ENCODE measurements at regions not wholly inside any gene's neighbourhood (a gene's known extent, or its start where the extent isn't known, plus 50 kb on each side); places are given as distances from the start of the nearest gene placed in this dataset.
A peak's percentile ranks its signal among the peaks of the same experiment; 100 is the strongest.

DNA sequence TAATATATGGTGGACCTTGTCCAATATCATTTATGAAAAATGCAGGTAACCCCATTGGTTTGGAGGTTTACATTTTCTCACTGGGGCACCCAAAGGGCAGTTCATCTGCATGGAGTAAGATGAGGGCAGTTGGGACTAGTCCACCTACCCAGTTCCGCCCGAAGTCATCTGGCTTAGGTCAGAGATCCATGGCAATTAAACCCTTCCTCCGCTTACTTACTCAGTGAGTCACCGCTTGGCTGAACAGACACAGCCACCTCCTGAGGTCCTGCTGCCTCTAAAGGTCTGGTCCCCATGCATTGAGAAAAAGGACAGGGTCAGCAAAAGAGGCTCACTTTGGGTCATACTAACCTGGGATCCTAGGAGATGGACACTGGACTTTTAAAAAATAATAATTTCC lies 102.9 kb upstream of the PRL start:
- no peak for DNase-seq (ENCODE audit: low read depth, low spot score)

DNA sequence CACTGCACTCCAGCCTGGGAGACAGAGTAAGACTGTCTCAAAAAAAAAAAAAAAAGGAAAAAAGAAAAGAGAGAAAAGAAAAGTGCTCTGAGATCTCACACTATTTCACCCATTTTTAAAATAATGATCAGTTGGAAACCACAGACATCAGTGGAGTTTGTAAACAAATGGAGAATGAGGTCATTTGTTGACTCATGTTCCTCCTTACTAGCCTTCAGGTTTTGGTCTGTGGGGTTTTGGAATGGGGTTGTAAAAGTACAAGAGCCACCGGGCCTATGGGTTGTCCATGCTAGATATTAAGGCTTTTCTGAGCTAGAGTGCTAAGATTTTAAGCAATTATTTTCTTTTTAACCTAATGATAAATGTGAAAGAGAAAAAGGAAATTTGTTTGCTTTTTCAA lies 104.4 kb upstream of the PRL start:
- no peak for DNase-seq (ENCODE audit: low read depth, low spot score)

DNA sequence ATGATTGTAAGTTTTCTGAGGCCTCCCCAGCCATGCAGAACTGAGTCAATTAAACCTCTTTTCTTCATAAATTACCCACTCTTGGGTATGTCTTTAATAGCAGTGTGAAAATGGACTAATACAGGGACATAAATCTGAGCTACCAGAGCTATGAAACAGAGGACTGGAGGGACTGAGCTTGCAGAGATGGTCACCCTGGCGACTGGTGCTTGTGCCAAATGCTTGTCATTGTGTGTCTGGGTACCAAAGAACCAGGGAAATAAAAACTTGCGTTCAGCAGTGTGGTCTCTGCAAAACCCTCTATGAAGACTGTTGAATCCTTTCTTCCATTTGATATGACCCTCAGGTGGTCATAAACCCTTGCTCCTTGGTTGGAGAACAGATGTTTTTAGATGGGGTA lies 105.1 kb upstream of the PRL start:
- DNase-seq (ENCODE audit: low read depth, low spot score), result no peak

DNA sequence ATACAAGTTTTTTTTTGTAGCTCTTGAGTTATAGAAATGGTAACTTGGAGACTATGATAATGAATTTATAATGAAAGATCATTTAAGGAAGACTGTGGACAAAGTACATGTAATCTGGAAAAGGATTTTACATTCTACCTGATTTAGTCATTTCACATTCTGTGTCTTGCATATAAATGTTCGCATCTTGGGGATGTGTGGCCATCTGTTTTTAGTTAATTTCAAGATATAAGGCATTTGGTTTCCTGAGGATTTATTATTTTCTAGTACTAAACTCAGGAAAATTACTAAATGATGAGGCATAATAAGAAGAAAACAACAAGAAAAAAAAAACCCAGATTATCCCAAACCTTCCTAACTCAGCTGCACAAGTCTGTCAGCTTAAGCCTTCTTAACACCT lies 112.7 kb upstream of the PRL start:
- DNase-seq (ENCODE audit: low read depth, low spot score), result no peak

DNA sequence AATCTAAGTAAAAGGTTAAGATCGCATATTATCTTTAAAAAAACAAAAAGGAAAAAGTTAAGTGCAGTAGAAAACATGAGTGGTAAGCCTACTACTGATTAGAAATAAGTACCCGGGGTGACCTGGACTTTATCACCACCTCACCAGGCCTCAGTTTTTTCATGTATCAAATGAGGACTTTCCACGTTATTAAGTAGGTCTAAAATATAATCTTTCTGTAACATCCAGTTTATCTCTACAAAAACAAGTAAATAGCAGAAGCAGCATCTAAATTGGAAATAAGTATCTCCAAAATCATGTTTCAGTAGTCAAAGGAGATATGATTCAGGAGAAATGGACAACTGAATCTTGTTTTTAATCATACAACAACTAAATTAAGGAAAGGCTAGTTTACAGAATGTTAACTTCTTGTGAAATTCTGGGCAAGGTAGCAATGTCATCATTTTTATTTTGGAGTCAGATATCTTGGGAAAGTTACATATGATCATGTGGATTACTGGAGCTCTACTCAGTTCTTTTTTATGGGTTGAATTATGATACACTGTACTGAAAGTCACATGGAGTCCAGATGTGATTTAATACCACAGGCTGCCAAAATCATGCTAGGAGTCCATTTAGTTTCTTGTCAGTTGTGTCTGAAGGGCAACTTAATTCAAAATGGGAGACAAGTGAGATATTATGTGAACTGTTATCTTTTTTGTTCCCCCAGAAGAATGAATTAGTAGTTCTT lies 114.7 kb upstream of the PRL start:
- no peak for DNase-seq (ENCODE audit: low read depth, low spot score)

DNA sequence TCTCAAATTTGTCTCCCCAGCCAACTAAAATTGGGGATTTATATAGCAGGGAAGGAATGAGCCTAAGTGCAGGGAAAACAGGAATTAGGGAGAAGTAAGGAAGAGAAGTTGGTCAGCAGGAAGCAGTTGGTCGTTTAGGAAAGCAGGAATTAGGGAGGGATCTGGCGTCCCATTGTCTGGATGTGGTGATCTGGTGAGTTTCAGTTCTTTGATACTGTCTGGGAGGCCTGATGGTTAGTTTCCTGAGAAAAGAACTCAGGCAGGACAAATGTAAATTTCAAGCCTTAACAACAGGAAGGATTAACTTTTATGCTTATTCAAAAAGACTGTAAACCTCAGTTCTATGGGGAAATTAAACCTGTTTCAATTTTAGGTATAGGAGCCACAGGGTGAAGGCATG lies 116.2 kb upstream of the PRL start:
- peak; percentile 39 for DNase-seq (ENCODE audit: low read depth, low spot score)

DNA sequence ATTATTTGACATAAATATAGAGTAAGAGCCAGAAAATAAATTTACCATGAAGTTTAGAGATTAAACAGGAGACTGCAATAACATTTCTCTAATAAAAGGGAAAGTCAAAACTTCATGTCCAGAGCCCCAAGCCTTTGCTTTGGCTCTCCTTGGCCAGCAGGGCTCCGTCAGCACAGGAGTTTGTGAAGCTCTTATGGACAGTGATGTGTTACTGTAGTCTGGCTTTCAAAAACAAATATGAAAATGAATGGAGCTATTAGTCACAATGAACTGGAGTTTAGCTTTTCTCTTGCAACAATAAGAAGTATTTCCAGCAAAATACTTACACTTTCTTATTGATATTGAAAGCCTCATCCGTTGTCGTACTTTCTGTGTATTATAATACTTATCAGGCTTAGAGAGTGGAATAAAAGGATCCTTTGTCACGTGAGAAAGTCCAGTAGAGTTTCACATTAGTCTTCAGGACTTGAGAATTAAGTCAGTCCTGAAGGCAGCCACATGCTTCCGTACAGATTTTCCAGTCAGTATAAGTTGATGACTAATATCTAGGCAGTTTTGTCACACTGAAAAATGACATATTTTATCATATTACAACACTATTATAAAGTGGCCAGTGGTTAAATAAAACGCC lies 117.0 kb upstream of the PRL start:
- no peak for DNase-seq (ENCODE audit: low read depth, low spot score)

DNA sequence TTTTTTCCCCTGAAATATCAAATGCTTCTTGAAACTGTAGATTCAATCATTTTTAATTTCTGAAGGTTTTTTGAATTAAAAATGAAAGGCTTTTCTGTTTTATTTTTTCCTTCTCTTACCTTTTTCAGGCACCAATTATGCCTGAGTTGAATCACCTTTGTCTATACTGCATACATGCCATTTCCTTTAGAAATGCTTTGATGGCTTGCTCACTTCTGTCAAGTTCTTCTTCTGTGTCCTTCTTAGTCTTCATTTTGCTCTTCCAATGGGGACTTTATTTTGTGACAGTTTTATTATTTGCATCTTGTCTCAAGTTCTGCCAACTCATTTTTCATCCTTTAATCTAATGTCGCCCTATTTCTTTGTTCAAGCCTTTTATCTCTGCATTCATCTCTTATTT lies 121.9 kb upstream of the PRL start:
- DNase-seq (ENCODE audit: low read depth, low spot score), result no peak

DNA sequence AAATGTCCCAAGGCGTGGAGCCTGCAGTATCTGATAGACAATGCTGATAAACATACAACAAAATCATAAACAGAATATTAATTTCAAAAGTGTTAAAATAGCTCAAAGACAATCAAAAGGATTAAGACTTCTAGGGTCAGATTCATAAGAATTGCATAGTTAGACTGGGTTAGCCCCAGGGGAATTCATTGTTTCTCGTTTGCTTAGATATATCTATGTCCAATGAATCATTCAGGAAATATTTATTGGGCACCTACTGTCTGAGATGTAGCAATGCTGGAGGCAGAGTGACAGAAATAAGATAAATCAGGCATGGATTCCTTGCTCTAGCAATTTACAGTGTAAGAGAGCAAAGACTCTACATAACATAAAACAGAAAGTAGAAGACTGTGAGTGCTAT lies 124.4 kb upstream of the PRL start:
- DNase-seq (ENCODE audit: low read depth, low spot score), result no peak

DNA sequence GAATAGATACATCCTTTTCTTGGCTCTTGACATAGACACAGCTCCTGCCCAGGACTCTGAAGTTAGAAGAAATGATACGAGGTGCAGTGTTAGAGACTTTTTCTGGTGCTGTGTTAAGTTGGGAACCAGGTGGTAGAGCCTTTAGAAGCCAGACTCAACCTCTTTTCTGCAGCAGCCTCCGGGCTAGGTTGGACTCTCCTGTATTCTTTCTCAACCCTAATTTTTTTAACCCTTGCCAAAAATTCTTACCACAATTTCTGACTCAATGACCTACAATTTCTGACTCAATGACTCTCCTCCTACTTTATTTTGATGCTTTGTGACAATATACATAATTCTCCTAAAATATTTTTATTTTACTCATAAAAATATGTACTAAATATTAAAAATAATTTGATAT lies 127.4 kb upstream of the PRL start:
- DNase-seq (ENCODE audit: low read depth, low spot score), result no peak

DNA sequence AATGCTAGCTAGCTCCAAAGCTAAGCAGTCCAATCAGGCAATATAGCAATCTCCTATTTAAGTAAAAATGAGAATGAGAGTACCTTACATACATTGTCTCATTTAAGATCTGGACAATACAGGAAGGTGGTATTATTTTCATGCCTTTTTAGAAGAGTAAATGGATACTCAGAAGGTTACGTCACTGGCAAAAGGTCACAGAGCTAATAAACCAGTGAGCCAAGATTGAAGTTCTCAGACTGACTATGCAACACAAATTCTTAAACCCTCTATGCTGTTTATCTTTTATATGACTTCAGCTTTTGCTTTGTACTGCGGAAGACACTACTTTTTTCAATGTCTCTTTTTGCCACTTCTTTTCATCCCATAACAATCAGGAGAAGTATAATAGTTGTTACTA lies 135.2 kb upstream of the PRL start:
- DNase-seq (ENCODE audit: low read depth, low spot score), result no peak

DNA sequence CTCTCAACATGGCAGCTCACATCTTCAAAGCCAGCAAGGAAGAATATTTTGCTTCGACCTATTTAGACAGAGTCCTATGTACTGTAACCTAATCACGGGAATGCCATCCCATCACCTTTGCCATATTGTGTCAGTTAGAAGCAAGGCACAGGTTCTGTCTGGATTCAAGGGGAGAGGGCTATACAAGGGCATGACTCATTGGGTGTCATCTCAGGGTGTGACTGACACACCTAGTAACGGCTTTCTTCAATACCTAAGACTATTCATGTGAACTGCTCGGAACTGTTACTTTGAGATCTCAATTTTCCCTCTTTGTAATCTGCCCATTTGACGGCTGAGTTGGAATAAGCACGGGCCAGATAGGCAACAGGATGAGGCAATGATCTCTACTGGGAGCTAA lies 135.6 kb upstream of the HDGFL1 start:
- DNase-seq (ENCODE audit: low read depth, low spot score), result no peak

DNA sequence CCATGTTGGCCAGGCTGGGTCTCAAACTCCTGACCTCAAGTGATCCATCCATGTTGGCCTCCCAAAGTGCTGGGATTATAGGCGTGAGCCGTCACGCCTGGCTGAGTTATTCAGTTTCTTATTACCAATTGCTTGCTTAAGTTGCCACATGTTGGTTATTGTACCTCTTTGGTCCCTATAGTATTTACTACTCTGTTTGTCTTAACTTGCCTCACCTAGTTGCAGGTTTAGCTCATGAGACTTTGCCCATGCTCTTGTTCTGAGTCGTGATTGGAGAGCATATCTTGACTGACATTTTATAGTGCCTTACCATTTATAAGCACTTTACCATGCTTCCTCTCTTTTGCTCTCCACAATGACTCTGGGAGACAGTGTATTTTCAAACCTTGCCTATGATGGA lies 134.2 kb upstream of the HDGFL1 start:
- no peak for DNase-seq (ENCODE audit: low read depth, low spot score)

DNA sequence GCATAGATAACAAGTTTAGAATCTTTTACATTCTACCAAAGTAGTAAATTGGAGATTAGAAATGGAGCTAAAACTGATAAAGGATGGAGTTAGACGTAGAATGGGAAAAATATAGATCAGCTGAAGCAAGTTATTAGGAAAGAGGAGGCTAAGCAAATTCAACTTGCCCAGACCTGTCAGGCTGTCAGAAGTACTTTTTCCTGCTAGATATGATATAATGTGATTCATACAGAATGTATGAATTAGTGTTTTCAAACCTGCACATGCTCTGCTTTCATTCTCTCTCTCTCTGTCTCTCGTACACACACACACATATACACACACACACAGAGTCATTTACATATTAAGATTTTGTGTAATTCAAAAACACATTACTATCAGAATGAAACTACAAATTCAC lies 133.2 kb upstream of the HDGFL1 start:
- no peak for DNase-seq (ENCODE audit: low read depth, low spot score)

DNA sequence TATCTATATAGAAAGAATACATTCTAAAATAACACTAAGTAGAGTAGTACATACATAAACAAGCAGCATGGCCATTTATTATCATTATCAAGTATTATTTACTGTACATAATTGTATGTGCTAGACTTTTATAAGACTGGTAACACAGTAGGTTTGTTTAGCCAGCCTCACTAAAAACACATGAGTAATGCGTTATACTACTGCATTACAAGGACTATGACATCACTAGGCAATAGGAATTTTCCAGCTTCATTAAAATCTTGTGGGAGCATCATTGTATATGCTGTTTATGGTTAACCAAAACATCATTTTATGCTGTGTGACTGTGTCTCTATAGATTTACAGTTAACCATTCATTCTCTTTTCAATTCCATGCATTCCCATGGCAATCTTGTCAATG lies 131.7 kb upstream of the HDGFL1 start:
- no peak for DNase-seq (ENCODE audit: low read depth, low spot score)

DNA sequence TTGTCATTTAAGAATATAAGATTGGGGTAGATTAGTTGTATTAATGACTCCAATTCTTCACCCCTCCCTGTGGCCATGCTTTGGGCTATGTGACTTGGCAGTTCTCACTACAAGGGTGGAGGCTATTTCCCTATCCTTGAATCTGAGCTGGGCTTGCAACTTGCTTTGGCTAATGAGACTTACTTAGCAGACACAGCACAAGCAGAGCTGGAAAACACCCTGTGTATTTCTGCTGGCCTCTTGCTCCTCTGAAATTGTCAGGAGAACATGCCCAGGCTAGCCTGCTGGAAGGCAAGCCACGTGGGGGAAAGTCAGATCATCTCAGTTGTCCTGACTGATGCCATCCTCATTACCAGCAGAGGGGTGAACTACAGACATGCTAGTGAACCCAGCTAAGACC lies 126.5 kb upstream of the HDGFL1 start:
- DNase-seq (ENCODE audit: low read depth, low spot score), result no peak

DNA sequence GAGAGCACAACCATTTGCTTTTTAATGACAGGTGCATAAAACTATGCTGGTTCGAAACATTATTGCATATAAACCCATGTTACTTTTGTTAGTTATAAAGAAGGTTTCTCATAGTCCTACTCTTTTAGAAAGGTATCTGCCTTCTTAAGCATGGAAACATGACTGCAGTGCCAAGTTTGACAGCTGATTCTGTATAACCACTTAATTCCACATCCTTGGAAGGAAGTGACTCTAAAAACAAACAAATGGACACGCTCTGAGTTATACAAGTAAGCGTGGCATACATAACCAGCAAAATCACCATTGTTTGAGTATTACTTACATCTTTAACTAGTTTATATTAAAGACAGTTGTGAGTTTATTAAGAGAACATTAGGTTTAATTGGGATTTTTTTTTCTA lies 125.0 kb upstream of the HDGFL1 start:
- DNase-seq (ENCODE audit: low read depth, low spot score), result no peak

DNA sequence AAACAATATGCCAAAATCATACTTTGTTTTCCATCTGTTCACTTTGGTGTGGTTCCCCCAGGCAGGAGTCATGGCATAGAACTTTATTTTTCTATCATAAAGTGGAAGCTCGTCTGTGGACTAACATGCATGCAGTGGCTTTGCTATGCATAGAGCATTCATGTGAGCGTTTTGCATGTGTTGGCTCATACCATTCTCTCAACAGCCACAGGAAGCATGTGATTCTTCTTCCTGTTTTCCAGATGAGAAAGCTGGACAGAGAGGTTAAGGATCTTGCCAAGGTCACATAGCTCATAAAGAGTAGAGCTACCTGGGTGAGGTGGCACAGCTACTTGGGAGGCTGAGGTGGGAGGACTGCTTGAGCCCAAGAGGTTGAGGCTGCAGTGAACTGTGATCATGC lies 123.4 kb upstream of the HDGFL1 start:
- no peak for DNase-seq (ENCODE audit: low read depth, low spot score)

DNA sequence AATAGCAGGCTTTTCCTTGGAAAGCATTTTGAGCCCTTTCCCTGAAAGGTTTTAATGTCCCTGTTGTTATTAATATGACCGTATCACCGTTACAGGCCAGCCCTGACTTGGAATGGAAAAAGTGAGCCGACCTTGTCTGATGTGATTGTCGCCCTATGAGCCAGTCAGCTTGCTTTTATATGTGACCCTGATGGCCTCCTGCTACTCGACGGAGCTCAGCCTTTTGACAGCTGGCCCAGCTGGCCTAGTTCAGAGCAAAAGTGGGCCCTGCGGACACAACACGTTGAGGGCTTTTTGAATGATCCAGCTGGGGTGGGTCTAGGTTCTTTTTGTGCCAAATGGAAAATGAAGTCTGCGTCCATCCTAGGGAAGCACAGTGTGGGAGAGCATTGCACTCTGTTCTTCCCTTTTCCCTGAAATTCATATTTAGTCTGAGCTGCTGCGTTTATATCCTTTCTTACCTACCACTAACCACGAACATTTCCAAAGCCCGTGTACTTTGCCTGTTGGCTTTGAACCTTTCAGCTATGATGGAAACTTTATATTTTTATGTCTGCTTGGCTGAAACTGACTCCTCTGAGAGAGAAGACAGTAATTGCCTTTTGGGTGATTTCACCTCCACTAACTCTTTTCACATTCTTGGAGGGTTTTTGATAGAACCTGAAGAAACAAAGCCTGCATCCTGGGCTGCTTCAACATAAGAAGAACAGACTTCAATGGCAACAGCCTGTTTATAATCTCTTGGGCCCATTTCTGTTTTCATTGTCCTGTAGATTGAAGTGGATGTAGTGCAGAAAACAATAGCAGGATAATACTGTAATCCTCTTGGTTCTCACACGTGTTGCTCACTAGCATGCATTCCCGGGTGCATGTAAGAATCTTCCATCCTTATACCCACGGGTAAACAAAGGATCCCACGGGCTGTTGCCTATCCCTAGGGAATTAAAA lies 121.8 kb upstream of the HDGFL1 start:
- no peak for DNase-seq (ENCODE audit: low read depth, low spot score)

DNA sequence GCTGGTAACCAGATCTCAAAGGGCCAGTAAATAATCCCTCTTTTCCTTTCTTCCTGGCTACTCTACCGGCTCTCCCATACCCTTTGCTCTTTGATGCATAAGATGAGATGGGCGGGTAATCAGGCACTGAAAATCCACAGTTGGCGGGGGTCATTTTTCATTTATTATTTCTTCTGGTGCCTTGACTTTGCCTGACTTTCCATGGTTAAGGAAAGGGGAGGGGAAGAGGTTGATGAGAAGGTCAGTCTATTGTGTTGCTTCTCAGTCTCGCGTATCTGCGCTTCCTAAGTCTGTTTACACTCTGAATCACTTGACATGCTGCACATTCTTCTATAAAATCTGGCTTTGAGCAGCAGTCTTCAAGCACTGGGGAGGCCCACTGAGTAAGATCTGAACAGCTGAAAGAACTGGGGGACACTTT lies 121.1 kb upstream of the HDGFL1 start:
- DNase-seq (ENCODE audit: low read depth, low spot score), result peak; percentile 11

DNA sequence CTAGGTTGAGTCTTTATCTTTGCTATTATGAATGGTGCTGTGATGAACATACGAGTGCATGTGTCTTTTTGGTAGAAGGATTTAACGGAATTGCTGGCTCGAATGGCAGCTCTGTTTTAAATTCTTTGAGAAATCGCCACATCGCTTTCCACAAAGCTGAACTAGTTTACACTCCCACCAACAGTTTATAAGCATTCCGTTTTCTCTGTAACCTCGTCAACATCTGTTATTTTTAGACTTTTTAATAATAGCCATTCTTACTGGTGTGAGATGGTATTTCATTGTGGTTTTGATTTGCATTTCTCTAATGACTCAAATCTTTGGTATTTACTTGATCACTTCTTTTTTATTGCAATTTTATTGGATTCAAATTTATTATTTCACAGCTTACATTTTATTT lies 117.4 kb upstream of the HDGFL1 start:
- no peak for DNase-seq (ENCODE audit: low read depth, low spot score)

DNA sequence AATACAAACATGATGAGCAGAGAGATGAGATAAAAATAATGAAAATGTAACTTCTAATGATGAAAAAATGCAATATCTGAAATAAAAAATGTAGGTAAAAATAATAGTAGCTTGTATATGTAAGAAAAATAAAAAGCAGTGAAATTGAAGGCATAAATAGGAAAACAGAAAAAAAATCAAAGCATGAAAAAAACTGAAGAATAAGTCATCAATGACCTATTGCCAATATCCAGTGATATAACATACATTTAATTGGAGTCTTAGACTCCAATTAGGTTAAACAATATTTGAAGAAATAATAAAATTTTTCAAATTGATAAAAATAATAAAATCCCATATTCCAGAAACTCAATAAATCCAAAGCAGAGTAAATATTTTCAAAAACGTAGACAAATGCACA lies 114.0 kb upstream of the HDGFL1 start:
- DNase-seq (ENCODE audit: low read depth, low spot score), result no peak

DNA sequence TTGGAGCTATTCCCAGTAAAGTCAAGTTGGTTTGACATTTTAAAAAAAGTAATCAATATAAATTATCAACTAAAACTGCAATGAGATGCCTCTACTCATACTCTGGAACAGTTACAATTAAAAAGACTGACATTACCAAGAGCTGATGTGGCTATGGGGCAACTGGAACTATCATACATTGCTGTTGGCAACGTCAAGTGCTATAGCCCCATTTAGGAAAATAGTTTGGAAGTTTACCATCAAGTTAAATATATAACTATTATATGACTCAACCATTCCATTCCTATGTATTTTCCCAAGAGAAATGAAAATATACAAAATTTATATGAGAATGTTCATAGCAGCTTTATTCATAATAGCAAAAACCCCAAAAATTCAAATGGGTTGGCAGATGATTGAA lies 111.4 kb upstream of the HDGFL1 start:
- DNase-seq (ENCODE audit: low read depth, low spot score), result no peak

Measured in ELF-1 (cell line).